Sigmoid colon (tissue), 6 donors: ENCODE measurements at regions not wholly inside any gene's neighbourhood (a gene's known extent, or its start where the extent isn't known, plus 50 kb on each side); places are given as distances from the start of the nearest gene placed in this dataset.

Experiments used
- DNase-seq: peaks from one replicate; pipeline ENCODE4 v3.0.0-alpha.2; 2019
- H3K27ac ChIP-seq, 4 donors: fragments of 200-600 bp; sonication (generic); one replicate each; pipeline ENCODE4 v1.5.1; 2016 to 2019; ENCODE audit warnings: mild to moderate bottlenecking in 1 of 4
- H3K27me3 ChIP-seq, 3 donors: fragments of 200-600 bp; sonication (generic); one replicate each; pipeline ENCODE4 v1.5.1; 2019; ENCODE audit warnings: mild to moderate bottlenecking in 1 of 3
- H3K36me3 ChIP-seq, 4 donors: fragments of 200-600 bp; sonication (generic); one replicate each; pipeline ENCODE4 v1.5.1; 2016 to 2019
- H3K4me1 ChIP-seq, 4 donors: fragments of 200-600 bp; sonication (generic); one replicate each; pipeline ENCODE4 v1.5.1; 2017 to 2019
- H3K4me3 ChIP-seq, 4 donors: fragments of 200-600 bp; sonication (generic); one replicate each; pipeline ENCODE4 v1.5.1; 2017 to 2019; ENCODE audit warnings: mild to moderate bottlenecking in 2 of 4, moderate library complexity in 1 of 4
- H3K9me3 ChIP-seq, 4 donors: fragments of 200-600 bp in 3 of 4; sonication (generic) in 3 of 4; one replicate each; pipeline versions ENCODE4 v1.5.1 to v1.6.1; 2013 to 2019
- EP300 ChIP-seq, 4 donors: sonication (generic); formaldehyde crosslinking; IDR thresholded peaks; one replicate each; pipeline ENCODE4 v1.6.1; 2017; ENCODE audit warnings: antibody characterized with exemption in 4 of 4
- POLR2A ChIP-seq, 2 donors: fragments of 450-650 bp; IDR thresholded peaks; one replicate each; pipeline ENCODE4 v1.6.1; 2016; ENCODE audit warnings: antibody characterized with exemption in 2 of 2, mild to moderate bottlenecking in 2 of 2, moderate library complexity in 2 of 2
- POLR2AphosphoS5 ChIP-seq, 4 donors: sonication (generic); formaldehyde crosslinking; IDR thresholded peaks; one replicate each; pipeline ENCODE4 v1.6.1; 2017; ENCODE audit warnings: antibody characterized with exemption in 4 of 4
- WGBS, 2 donors: extraction: QIAGEN DNeasy Blood & Tissue Kit; methylation state at CpG; one replicate each; pipeline ENCODE4 v1.1.7; 2013; 5-methylcytosine and 5-hydroxymethylcytosine counted together
- intact Hi-C: fragments of 100-400 bp; cut with DNase I; formaldehyde crosslinking; loops from one replicate; pipeline ENCODE4 v1.15.1; 2023
- TF ChIP-seq, protein P1 (sequence below), 4 experiments: fragments of 450-650 bp in 3 of 4; fragments of 200-600 bp in 1 of 4; IDR thresholded peaks; one replicate each; pipeline ENCODE4 v1.5.1; 2016 to 2019; ENCODE audit warnings: antibody characterized with exemption in 4 of 4, mild to moderate bottlenecking in 3 of 4, moderate library complexity in 2 of 4
- donor health status: healthy with polysubstance abuse.
- donor health status: healthy.

DNA sequence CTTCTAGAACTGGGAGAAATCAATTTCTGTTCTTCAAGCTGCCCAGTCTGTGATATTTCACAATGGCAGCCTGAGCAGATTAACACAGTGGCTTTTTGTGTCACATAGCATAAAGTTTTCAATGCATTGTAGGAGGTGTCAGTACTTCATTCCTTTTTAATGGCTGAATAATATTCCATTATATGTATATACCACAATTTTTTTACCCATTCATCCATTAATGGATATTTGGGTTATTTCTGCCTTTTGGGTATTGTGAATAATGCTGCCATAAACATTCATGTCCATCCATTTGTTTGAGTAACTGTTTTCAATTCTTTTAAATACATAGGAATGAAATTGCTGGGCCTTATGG is 191.5 kb downstream of the SETD4 start:
- Histone ChIP-seq H3K9me3 (no peaks in the 10 kb centered on the region), H3K27me3 (peaks cover 0 to 10% (median 0%) of the 10 kb centered on the region in 3 donors), H3K27ac (no peak overlapping the region), H3K36me3 (no peaks in the 10 kb centered on the region), H3K4me1 (no peaks in the 10 kb centered on the region), H3K4me3 (no peak overlapping the region)
- TF ChIP-seq POLR2A (IDR thresholded peaks at IDR 0.05) (no peak), EP300 (IDR thresholded peaks at IDR 0.05) (no peak)
- TF ChIP-seq, protein P1, sequence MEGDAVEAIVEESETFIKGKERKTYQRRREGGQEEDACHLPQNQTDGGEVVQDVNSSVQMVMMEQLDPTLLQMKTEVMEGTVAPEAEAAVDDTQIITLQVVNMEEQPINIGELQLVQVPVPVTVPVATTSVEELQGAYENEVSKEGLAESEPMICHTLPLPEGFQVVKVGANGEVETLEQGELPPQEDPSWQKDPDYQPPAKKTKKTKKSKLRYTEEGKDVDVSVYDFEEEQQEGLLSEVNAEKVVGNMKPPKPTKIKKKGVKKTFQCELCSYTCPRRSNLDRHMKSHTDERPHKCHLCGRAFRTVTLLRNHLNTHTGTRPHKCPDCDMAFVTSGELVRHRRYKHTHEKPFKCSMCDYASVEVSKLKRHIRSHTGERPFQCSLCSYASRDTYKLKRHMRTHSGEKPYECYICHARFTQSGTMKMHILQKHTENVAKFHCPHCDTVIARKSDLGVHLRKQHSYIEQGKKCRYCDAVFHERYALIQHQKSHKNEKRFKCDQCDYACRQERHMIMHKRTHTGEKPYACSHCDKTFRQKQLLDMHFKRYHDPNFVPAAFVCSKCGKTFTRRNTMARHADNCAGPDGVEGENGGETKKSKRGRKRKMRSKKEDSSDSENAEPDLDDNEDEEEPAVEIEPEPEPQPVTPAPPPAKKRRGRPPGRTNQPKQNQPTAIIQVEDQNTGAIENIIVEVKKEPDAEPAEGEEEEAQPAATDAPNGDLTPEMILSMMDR (IDR thresholded peaks at IDR 0.05), result no peak
- no peak for DNase-seq
- intact Hi-C loops, result no loop called here

DNA sequence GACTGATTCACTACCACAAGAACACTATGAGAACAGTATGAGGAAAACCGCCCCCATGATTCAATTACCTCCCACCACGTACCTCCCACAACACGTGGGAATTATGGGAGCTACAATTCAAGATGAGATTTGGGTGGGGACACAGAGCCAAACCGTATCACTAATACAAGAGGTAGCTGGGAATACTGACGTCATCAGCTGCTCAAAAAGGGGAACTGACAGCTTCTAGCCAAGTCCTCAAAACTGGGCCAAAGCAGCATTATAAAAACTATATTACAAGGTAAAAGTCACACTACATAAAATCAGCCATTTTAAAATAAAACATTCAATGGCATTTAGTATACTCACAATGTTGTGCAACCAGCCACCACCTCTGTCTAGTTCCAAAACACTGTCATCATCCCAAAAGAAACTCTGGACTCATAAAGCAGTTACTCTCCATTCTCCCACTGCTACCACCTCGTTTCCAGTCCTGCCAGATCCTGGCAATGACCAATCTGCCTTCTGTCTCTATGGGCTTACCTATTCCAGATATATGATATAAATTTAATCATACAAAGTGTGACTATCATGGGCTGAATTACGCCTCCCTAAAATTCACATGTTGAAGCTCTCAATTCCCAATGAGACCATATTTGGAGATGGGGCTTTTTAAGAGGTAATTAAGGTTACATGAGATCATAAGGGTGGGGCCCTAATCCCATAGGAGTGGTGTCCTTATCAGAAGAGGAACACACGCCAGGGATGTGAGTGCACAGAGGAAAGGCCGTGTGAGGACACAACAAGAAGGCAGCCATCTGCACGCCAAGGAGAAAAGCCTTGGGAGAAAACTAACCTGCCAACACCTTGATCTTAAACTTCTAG is 192.1 kb downstream of the SETD4 start:
- no peak for DNase-seq
- no peak for TF ChIP-seq EP300 (IDR thresholded peaks at IDR 0.05)
- TF ChIP-seq, protein P1 (IDR thresholded peaks at IDR 0.05), result no peak
- TF ChIP-seq POLR2AphosphoS5 (IDR thresholded peaks at IDR 0.05), result no peak
- TF ChIP-seq POLR2A (IDR thresholded peaks at IDR 0.05), result no peak
- peaks cover 0 to 10% (median 0%) of the 10 kb centered on the region in 3 donors for H3K27me3 ChIP-seq
- H3K9me3 ChIP-seq, result no peaks in the 10 kb centered on the region
- no peak overlapping the region for H3K27ac ChIP-seq
- 52 to 76% methylated on average over 10 of the region's 10 CpGs for WGBS, 2 donors
- intact Hi-C loops, result no loop called here
- H3K4me3 ChIP-seq, result no peak overlapping the region
- H3K4me1 ChIP-seq, result no peaks in the 10 kb centered on the region
- no peaks in the 10 kb centered on the region for H3K36me3 ChIP-seq

DNA sequence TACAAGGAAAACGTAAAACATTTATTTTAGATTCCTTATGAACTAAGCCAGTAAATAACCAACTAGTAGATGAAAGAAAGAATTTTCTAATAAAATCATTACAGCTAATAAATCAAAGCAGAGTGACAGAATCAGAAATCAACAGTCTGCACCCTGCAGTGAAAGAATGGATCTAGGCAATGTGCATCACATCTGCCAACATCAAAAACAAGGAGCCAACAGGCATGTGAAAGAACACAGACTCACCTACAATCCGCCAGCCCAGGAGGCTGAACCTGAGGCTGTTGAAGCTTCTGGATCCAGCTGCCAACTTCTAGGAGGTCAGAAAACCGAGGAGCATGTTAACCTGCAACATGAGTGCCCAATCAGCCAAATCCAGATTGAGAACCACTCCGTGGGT is 196.3 kb downstream of the SETD4 start:
- H3K9me3 ChIP-seq, result no peaks in the 10 kb centered on the region
- no peaks in the 10 kb centered on the region for H3K36me3 ChIP-seq
- intact Hi-C loops, result no loop called here
- no peaks in the 10 kb centered on the region for H3K4me1 ChIP-seq
- 78 to 82% methylated on average over 4 of the region's 4 CpGs for WGBS, 2 donors
- no peak for TF ChIP-seq POLR2AphosphoS5 (IDR thresholded peaks at IDR 0.05)
- TF ChIP-seq EP300 (IDR thresholded peaks at IDR 0.05), result no peak
- H3K4me3 ChIP-seq, result no peak overlapping the region
- H3K27me3 ChIP-seq, result no peaks in the 10 kb centered on the region
- no peak for DNase-seq
- H3K27ac ChIP-seq, result no peak overlapping the region

DNA sequence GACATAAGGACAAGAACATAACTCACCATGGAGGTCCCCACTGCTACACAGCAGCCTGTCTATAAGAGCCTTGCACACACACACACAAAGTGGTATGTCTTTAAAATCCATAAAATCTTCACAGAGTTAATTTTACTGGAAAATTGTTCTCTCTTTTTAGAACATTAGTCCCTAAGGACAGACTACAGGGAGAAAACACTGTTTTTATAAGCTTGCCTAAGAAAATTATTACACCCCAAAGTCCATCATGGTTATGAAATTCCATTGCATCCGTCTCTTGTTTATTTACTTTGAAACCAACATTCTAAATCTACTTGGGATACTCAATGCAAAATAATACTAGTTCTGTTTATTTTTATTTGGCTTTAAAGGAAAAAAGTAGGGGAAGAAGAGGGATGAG is 197.4 kb downstream of the SETD4 start:
- Histone ChIP-seq H3K36me3 (no peaks in the 10 kb centered on the region), H3K27ac (no peak overlapping the region), H3K27me3 (no peaks in the 10 kb centered on the region), H3K9me3 (no peaks in the 10 kb centered on the region), H3K4me3 (no peak overlapping the region), H3K4me1 (no peaks in the 10 kb centered on the region)
- intact Hi-C loops, result no loop called here
- DNase-seq, result no peak
- WGBS, 2 donors, result 41 to 69% methylated on average over 1 of the region's 1 CpG
- TF ChIP-seq POLR2A (IDR thresholded peaks at IDR 0.05) (no peak), EP300 (IDR thresholded peaks at IDR 0.05) (no peak), POLR2AphosphoS5 (IDR thresholded peaks at IDR 0.05) (no peak)
- TF ChIP-seq, protein P1 (IDR thresholded peaks at IDR 0.05), result no peak

DNA sequence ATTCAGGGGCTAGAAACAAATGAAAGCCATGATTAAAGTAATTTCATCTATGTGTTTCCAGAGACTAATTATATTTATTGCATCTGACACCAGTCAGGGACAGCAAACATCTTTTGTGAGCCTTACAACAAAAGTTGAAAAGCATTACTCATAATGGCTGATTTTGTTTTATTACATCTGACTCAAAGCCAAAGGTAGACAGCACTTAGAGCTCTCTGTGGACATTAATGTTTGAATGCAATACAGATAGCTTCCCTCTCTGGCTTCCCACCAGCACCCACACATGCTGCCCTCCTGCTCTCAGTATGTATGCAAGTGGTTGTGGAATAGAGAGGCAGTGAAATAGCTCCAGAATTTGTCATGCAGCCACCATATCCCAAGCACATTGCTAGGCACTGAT is 198.7 kb downstream of the SETD4 start:
- intact Hi-C loops, result no loop called here
- H3K9me3 ChIP-seq, result no peaks in the 10 kb centered on the region
- TF ChIP-seq, protein P1 (IDR thresholded peaks at IDR 0.05), result no peak
- TF ChIP-seq POLR2A (IDR thresholded peaks at IDR 0.05) (no peak), POLR2AphosphoS5 (IDR thresholded peaks at IDR 0.05) (no peak), EP300 (IDR thresholded peaks at IDR 0.05) (no peak)
- no peaks in the 10 kb centered on the region for H3K4me1 ChIP-seq
- H3K36me3 ChIP-seq, result no peaks in the 10 kb centered on the region
- no peak for DNase-seq
- no peaks in the 10 kb centered on the region for H3K27me3 ChIP-seq
- no peak overlapping the region for H3K27ac ChIP-seq
- H3K4me3 ChIP-seq, result no peak overlapping the region
